SKM-1 (cell line): ENCODE measurements at regions not wholly inside any gene's neighbourhood (a gene's known extent, or its start where the extent isn't known, plus 50 kb on each side); places are given as distances from the start of the nearest gene placed in this dataset.
"Not testable (repeated sequence)": the region's sequence is repeated elsewhere in the genome, so short reads cannot be mapped to it uniquely, and the experiment has no call there.

ENCODE experiments used
- DNase-seq: peaks from one replicate; lab custom pipeline; 2025; ENCODE audit not compliant: unreplicated experiment; lab: John Stamatoyannopoulos, UW

GRCh38 chr13:81473366-81473899 lies 1132.5 kb upstream of the SPRY2 start:
- DNase-seq: no peak

DNA sequence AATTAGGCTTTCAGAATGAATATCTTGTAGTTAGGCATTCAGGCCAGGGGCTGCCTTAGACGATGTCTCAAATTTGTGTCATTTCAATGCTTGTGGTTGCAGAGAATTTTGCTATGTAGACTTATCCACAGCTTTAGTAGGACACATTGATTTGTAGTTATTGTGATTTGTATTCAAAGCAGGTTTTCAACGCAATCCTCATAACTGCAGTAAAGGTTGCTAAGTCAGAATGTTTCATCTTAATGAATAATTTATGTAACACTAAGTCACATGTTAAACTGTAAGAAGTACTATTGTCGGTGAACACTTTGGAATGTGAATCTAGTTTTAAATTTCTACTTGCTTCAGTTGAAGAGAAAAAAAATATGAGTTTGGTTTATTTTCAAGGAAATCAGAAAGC lies 1117.2 kb upstream of the SPRY2 start:
- DNase-seq: no peak

DNA sequence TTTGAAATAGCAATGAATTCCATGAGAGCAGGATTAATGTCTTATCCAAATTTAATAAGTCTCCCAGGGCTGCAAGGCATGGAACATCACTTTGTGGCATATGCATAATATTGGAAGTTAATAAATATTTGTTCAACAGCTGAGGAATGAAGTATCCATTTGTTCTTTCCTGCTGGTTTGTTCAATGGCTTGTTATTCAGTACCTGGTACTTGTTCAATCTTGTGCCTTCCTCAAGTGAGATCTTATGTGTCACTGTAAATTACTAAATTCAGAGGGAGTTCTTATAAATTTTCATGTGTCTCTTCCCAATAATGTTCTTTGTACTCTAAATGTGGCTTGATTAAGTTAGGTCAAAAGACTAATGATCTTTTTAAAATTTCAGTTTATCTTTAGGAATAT lies 1105.5 kb upstream of the SPRY2 start:
- DNase-seq: no peak

GRCh38 chr13:81442904-81443303 lies 1102.0 kb upstream of the SPRY2 start:
- no peak for DNase-seq

DNA sequence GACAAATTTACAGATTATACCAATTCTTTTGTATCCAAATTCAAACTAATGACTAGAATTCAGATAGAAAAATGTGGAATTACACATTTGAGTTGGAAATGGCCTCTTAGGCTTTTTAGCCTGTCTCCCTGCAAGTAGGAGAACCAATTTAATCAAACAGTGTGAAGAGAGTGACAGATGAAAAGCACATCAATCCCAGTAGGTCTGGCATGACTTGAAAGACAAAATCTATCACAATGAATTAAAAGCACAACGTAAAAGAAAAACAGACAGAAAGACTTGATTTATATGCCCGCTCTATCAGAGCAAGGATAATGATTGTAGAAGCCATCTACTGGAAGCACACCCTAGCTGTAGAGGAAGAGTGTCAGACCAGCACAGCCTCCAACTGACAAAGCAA lies 1084.4 kb upstream of the SPRY2 start:
- no peak for DNase-seq

DNA sequence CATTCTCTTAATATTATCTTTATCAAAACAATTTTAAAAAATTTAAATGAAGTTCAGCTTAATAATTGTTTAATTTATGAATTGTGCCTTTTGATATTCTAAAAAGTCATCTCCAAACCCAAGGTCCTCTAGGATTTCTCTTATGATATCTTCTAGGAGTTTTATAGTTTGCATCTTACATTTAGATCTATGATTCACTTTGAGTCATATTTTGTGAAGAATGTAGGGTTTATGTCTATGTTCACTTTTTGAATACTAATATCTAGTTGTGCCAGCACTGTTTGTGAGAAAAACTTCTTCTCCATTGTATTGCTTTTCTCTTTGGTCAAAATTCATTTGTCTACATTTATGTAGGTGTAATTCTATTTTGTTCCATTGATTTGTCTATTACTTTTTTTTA lies 1068.4 kb upstream of the SPRY2 start:
- DNase-seq: no peak

DNA sequence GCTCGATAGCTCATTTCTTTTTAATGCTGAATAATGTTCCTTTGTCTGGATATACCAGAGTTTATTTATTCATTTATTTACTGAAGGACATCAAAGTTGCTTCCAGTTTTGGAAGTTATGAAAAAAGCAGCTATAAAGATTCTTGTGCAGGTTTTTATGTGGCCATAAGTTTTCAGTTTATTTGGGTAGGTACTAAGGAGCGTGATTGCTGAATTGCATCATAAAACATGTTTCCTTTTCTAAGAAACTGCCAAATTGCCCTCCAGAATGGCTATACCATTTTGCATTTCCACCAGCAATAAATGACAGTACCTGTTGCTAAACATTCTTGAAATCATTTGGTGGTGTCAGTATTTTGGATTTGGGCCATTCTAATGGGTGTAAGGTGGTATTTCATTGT lies 1067.7 kb upstream of the SPRY2 start:
- no peak for DNase-seq

DNA sequence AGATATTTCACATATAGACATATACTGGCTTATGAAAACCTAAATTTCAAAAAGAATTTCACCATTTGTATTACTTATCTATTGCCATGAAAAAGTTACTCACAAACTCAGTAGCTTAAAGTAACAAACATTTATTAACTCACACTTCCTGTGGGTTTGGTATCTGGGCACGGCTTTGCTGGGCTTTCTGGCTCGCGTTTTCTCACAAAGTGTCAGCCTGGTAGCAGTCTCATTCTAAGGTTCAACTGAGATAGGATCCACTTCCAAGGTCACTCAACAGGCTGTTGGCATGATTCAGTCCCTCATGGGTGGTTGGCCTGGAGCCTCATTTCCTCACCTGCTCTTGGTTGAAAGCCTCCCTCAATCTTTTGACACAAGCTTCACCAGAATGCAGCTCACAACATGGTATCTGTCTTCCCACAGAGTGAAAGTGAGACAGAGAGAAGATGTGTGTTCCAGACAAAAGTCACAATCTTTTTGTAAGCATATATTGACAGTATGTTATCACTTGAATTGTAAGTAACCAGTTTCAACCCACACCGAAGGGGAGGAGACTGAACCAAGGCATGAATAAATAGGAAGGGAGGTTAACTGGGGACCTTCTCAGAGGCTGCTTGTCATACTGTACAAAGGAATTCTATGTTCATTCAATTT lies 1065.8 kb upstream of the SPRY2 start:
- no peak for DNase-seq

GRCh38 chr13:81406022-81406421 lies 1065.1 kb upstream of the SPRY2 start:
- no peak for DNase-seq

DNA sequence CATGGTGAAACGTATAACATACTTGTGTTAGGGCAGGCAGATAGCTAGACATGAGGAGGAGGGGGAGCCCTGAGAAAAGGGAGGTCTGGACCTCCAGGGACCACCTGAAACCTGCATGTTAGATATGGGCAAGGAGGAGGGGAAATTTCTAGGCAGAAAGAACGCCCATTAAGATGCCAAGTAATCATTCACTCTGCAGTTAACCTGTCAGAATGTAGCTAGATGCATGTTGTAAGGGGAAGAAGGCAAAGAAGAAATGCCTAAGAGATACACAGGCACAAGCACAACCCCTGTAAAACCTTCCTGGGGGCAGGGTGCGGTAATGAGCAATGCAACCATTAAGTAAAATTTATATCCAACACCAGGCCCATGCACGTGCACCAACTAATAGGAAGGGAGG lies 1055.3 kb upstream of the SPRY2 start:
- no peak for DNase-seq

DNA sequence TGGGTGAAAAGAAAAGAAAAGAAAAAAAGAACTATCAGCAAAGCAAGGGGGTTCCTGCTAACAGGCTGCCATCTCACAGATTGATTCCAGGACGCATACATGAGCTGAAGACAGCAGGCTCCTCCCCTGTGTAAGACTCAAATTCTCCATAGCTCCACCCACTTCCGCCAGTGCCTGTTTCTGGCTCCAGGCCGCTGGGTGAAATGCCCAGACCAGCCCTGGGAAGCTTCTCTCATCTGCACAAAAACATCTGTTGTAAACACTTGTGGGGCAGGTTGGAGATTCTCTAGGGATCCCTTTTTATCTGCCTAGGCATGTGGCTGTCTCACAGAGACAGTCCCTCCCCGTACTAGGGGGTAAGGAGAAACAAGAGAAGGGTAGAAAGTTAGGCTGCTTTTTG lies 1054.4 kb upstream of the SPRY2 start:
- DNase-seq: no peak

DNA sequence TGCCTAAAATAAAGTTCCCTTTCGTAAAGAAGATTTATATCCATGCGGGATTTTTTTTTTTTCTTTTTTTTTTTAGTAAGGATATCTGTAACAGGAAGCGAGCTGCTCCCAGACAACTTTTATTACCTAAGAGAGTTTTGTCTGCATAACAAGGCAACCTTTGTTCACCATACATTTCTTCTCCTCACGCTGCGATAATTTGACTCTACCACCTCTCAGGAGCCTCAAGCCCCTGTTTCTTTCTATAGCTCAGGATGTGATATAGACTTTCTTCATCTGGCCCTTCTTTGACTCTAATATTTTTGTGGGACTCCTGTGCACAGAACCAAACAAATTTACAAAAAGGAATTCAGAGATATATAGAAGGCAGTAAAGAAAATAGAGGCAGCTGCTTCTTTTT lies 1053.7 kb upstream of the SPRY2 start:
- DNase-seq: no peak

DNA sequence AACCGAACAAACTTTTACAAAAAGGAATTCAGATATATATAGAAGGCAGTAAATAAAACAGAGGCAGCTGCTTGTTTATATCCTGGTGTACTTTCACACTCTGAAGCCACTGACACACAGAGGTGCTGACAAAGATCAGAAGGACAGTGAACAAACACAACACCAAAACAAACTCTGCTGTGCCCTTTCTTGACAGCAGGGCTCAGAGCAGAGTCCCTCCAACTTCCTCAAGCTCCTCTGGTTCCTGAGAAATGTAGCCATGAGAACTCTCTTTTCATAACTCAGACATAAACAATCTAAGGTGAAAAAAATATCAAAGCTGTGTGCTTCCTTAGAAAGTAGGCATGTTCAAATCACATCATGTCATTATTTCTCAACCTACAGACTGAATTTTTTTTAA lies 1052.8 kb upstream of the SPRY2 start:
- no peak for DNase-seq

DNA sequence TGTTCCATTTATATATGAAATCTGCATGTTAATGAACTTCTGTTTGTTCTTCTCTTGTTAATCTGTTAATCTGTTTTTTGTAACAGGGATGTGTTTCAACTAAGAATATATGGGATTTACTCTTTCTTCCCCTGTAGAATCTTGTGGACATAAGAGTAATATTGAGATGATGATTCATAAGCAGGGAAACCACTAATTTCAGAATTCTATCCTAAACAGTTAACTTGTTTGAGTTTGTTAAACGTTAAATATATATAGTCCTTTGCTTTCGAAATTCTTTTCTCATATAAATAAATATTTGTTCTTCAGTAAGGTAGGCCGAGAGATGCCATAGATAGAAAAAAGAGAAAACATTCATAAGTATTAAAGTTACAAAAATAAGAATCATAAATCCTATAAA lies 1052.2 kb upstream of the SPRY2 start:
- DNase-seq: no peak

- DNase-seq: no peak
Observed at GRCh38 chr13:81388400-81388799, 1047.5 kb upstream of the SPRY2 start.

GRCh38 chr13:81383444-81383843 lies 1042.5 kb upstream of the SPRY2 start:
- DNase-seq: no peak

GRCh38 chr13:81382246-81382645 lies 1041.3 kb upstream of the SPRY2 start:
- DNase-seq: no peak

GRCh38 chr13:81381560-81381959 lies 1040.6 kb upstream of the SPRY2 start:
- no peak for DNase-seq

DNA sequence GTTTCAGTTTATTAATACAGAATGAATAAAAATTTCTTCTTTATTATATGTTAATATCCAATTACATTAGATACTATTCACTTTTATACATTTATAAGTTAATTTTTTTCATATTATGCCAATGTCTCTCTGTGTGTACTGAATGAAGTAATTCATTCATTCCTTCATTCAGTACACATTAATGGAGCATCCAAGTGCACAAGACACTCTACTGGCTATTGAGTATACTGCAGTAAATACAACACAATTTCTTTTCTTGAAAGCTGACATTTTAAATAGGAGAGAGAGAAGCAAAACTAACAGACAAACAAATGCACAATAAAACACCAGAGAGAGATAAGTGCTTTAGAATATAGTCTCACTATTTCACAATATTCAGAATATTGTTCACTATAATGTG lies 1038.3 kb upstream of the SPRY2 start:
- no peak for DNase-seq

GRCh38 chr13:81377921-81378320 lies 1037.0 kb upstream of the SPRY2 start:
- DNase-seq: no peak

GRCh38 chr13:81375709-81376108 lies 1034.8 kb upstream of the SPRY2 start:
- DNase-seq: no peak

GRCh38 chr13:81362711-81363110 lies 1021.8 kb upstream of the SPRY2 start:
- not testable (repeated sequence) for DNase-seq

DNA sequence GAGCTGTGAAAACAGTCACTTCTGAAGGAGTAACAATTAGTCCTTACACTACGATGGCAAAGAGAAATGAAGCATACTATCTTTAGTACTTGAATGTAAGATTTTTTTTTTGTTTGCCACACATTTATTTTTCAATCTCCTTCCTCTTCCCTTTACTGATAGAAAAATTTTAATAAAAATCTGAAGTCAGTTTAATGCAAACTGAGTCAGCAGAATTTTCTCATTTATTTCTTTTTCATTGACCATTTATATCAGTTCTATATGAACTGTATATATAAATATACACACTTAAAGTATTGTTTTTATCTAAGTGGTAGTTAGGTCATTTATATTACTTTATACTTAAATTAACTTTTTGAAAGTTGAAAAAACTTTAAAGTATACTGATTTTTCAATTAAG lies 1009.1 kb upstream of the SPRY2 start:
- DNase-seq: no peak
